ENCODE measurements at regions not wholly inside any gene's neighbourhood (a gene's known extent, or its start where the extent isn't known, plus 50 kb on each side); places are given as distances from the start of the nearest gene placed in this dataset.

GRCh38 chr14:28613532-28613931 is 153.1 kb upstream of the FOXG1 start:
- TF ChIP-seq POLR2A (IDR thresholded peaks at IDR 0.05; ENCODE audit: low read length) (no peak), GATA1 (IDR thresholded peaks at IDR 0.05; ENCODE audit: low read depth, low read length) (no peak)
